ENCODE measurements at regions not wholly inside any gene's neighbourhood (a gene's known extent, or its start where the extent isn't known, plus 50 kb on each side); places are given as distances from the start of the nearest gene placed in this dataset.
A peak's percentile ranks its signal among the peaks of the same experiment; 100 is the strongest.

GRCh38 chr5:163809473-163809872 lies 304.1 kb downstream of the MAT2B start:
- Histone ChIP-seq H3K9me3 (ENCODE audit: severe bottlenecking) (no peaks in the 10 kb centered on the region), H3K4me3 (ENCODE audit: severe bottlenecking) (no peak overlapping the region), H3K27ac (ENCODE audit: poor library complexity, severe bottlenecking) (no peak overlapping the region), H3K36me3 (ENCODE audit: low read depth) (no peaks in the 10 kb centered on the region), H3K4me1 (ENCODE audit: insufficient read depth, poor library complexity, severe bottlenecking) (no peaks in the 10 kb centered on the region), H3K27me3 (ENCODE audit: insufficient read depth, poor library complexity, severe bottlenecking) (peaks cover 4% of the 10 kb centered on the region)
- no peak for DNase-seq (ENCODE audit: low spot score)
- ATAC-seq (ENCODE audit: low read depth), result no peak
- TF ChIP-seq, protein P1, sequence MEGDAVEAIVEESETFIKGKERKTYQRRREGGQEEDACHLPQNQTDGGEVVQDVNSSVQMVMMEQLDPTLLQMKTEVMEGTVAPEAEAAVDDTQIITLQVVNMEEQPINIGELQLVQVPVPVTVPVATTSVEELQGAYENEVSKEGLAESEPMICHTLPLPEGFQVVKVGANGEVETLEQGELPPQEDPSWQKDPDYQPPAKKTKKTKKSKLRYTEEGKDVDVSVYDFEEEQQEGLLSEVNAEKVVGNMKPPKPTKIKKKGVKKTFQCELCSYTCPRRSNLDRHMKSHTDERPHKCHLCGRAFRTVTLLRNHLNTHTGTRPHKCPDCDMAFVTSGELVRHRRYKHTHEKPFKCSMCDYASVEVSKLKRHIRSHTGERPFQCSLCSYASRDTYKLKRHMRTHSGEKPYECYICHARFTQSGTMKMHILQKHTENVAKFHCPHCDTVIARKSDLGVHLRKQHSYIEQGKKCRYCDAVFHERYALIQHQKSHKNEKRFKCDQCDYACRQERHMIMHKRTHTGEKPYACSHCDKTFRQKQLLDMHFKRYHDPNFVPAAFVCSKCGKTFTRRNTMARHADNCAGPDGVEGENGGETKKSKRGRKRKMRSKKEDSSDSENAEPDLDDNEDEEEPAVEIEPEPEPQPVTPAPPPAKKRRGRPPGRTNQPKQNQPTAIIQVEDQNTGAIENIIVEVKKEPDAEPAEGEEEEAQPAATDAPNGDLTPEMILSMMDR (IDR thresholded peaks at IDR 0.05; ENCODE audit: poor library complexity, severe bottlenecking), result no peak

GRCh38 chr5:163813900-163814299 lies 308.5 kb downstream of the MAT2B start:
- ATAC-seq (ENCODE audit: low read depth), result no peak
- DNase-seq (ENCODE audit: low spot score), result no peak

GRCh38 chr5:163815240-163815791 lies 309.9 kb downstream of the MAT2B start:
- no peaks in the 10 kb centered on the region for H3K4me1 ChIP-seq (ENCODE audit: insufficient read depth, poor library complexity, severe bottlenecking)
- peaks cover 5% of the 10 kb centered on the region for H3K27me3 ChIP-seq (ENCODE audit: insufficient read depth, poor library complexity, severe bottlenecking)
- no peak for DNase-seq (ENCODE audit: low spot score)
- no peak overlapping the region for H3K4me3 ChIP-seq (ENCODE audit: severe bottlenecking)
- TF ChIP-seq, protein P1 (IDR thresholded peaks at IDR 0.05; ENCODE audit: poor library complexity, severe bottlenecking), result no peak
- no peak for ATAC-seq (ENCODE audit: low read depth)
- H3K9me3 ChIP-seq (ENCODE audit: severe bottlenecking), result no peaks in the 10 kb centered on the region
- no peaks in the 10 kb centered on the region for H3K36me3 ChIP-seq (ENCODE audit: low read depth)
- H3K27ac ChIP-seq (ENCODE audit: poor library complexity, severe bottlenecking), result no peak overlapping the region

More at GRCh38 chr5:163813900-163814299, 308.5 kb downstream of the MAT2B start:
- Histone ChIP-seq H3K27ac (ENCODE audit: poor library complexity, severe bottlenecking) (no peak overlapping the region), H3K36me3 (ENCODE audit: low read depth) (no peaks in the 10 kb centered on the region), H3K9me3 (ENCODE audit: severe bottlenecking) (no peaks in the 10 kb centered on the region), H3K27me3 (ENCODE audit: insufficient read depth, poor library complexity, severe bottlenecking) (no peaks in the 10 kb centered on the region), H3K4me1 (ENCODE audit: insufficient read depth, poor library complexity, severe bottlenecking) (no peaks in the 10 kb centered on the region), H3K4me3 (ENCODE audit: severe bottlenecking) (no peak overlapping the region)
- TF ChIP-seq, protein P1 (IDR thresholded peaks at IDR 0.05; ENCODE audit: poor library complexity, severe bottlenecking), result no peak

DNA sequence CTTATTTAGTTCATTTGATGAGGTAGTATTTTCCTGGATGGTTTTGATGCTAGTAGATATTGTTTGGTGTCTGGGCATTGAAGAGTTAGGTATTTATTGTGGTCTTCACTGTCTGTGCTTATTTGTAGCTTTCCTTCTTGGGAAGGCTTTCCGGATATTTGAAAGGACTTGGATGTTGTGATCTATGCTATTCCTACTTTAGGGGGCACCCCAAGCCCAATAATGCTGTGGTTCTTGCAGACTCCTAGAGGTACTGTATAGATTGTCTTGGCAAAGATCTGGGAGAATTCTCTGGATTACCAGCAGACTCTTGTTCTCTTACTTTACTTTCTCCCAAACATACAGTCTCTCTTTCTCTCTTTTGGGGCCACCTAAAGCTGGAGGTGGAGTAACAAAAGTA lies 315.7 kb downstream of the MAT2B start:
- DNase-seq (ENCODE audit: low spot score) (no peak), ATAC-seq (ENCODE audit: low read depth) (0 out of 3 replicates have a peak, but pooled peaks have one; percentile 14)
- no peak overlapping the region for H3K27ac ChIP-seq (ENCODE audit: poor library complexity, severe bottlenecking)
- peaks cover 5% of the 10 kb centered on the region for H3K27me3 ChIP-seq (ENCODE audit: insufficient read depth, poor library complexity, severe bottlenecking)
- TF ChIP-seq, protein P1 (IDR thresholded peaks at IDR 0.05; ENCODE audit: poor library complexity, severe bottlenecking), result no peak
- no peak overlapping the region for H3K4me3 ChIP-seq (ENCODE audit: severe bottlenecking)
- no peaks in the 10 kb centered on the region for H3K9me3 ChIP-seq (ENCODE audit: severe bottlenecking)
- H3K36me3 ChIP-seq (ENCODE audit: low read depth), result no peaks in the 10 kb centered on the region
- H3K4me1 ChIP-seq (ENCODE audit: insufficient read depth, poor library complexity, severe bottlenecking), result no peaks in the 10 kb centered on the region

DNA sequence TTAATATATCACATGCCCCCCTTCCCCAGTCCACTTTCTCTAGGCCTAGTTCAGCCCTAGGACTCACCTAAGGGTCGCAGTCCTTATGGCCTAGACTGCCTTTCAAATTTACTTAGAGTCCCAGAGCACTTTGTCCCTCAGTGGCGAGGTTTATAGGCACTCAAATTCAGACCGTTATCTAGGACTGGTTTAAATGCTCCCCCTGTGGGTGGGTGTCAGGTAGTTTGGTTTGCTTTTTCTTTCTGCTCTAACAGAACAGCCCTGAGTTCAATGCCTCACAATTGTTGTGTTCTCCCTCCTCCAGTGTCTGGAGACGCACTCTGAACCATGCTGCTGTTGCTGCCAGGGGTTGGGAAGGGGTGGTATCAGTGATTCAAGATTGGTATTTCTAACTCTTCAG lies 317.1 kb downstream of the MAT2B start:
- H3K27ac ChIP-seq (ENCODE audit: poor library complexity, severe bottlenecking), result no peak overlapping the region
- TF ChIP-seq, protein P1 (IDR thresholded peaks at IDR 0.05; ENCODE audit: poor library complexity, severe bottlenecking), result no peak
- no peak for DNase-seq (ENCODE audit: low spot score)
- H3K9me3 ChIP-seq (ENCODE audit: severe bottlenecking), result no peaks in the 10 kb centered on the region
- no peaks in the 10 kb centered on the region for H3K36me3 ChIP-seq (ENCODE audit: low read depth)
- H3K27me3 ChIP-seq (ENCODE audit: insufficient read depth, poor library complexity, severe bottlenecking), result peaks cover 5% of the 10 kb centered on the region
- no peaks in the 10 kb centered on the region for H3K4me1 ChIP-seq (ENCODE audit: insufficient read depth, poor library complexity, severe bottlenecking)
- no peak for ATAC-seq (ENCODE audit: low read depth)
- H3K4me3 ChIP-seq (ENCODE audit: severe bottlenecking), result no peak overlapping the region
